Aorta (tissue), 5 donors: ENCODE measurements at regions not wholly inside any gene's neighbourhood (a gene's known extent, or its start where the extent isn't known, plus 50 kb on each side); places are given as distances from the start of the nearest gene placed in this dataset.

Source experiments
- ATAC-seq: fragments of 200-7000 bp; cut with Tn5 transposase; one replicate; pipeline ENCODE4 v1.9.1; 2022; ENCODE audit warnings: moderate library complexity; ENCODE audit not compliant: low FRiP score
- DNase-seq, 2 donors: peaks; one replicate each; pipeline ENCODE4 v3.0.0-alpha.2; 2020
- H3K27ac ChIP-seq, 2 donors: one replicate each; pipeline ENCODE4 v1.5.1; 2013; ENCODE audit warnings: low read length in 2 of 2, mild to moderate bottlenecking in 2 of 2, moderate library complexity in 2 of 2, control low read depth in 1 of 2, inconsistent platforms in 1 of 2, low read depth in 1 of 2
- H3K27me3 ChIP-seq, 2 donors: one replicate each; pipeline ENCODE4 v1.6.1; 2013; ENCODE audit warnings: control low read depth in 1 of 2, low read length in 1 of 2, mild to moderate bottlenecking in 1 of 2, moderate library complexity in 1 of 2; ENCODE audit not compliant: insufficient read depth in 2 of 2, control insufficient read depth in 1 of 2
- H3K36me3 ChIP-seq, 2 donors: one replicate each; pipeline ENCODE4 v1.6.1; 2013; ENCODE audit warnings: control low read depth in 1 of 2, low read length in 1 of 2, mild to moderate bottlenecking in 1 of 2; ENCODE audit not compliant: insufficient read depth in 2 of 2, control insufficient read depth in 1 of 2
- H3K4me1 ChIP-seq, 2 donors: one replicate each; pipeline ENCODE4 v1.6.1; 2013; ENCODE audit warnings: low read length in 2 of 2, control low read depth in 1 of 2, mild to moderate bottlenecking in 1 of 2, moderate library complexity in 1 of 2; ENCODE audit not compliant: insufficient read depth in 2 of 2, control insufficient read depth in 1 of 2
- H3K4me3 ChIP-seq, 2 donors: one replicate each; pipeline ENCODE4 v1.5.1; 2013; ENCODE audit warnings: low read length in 2 of 2, control low read depth in 1 of 2, mild to moderate bottlenecking in 1 of 2
- H3K9me3 ChIP-seq: one replicate; pipeline ENCODE4 v1.6.1; 2013; ENCODE audit warnings: mild to moderate bottlenecking, low read length; ENCODE audit not compliant: control insufficient read depth
- WGBS, 2 donors: extraction: QIAGEN DNeasy Blood & Tissue Kit; methylation state at CpG; one replicate each; pipeline ENCODE4 v1.1.7; 2013; 5-methylcytosine and 5-hydroxymethylcytosine counted together
- intact Hi-C, 2 donors: fragments of 100-400 bp; cut with DNase I; formaldehyde crosslinking; loops; one replicate each; pipeline versions ENCODE4 v1.14.2 to v1.15.0; 2022
- donor health status: healthy with polysubstance abuse.
- donor health status: Bipolar disorder and iron deficiency.
- donor health status: DM: no; HTN: no; CAD: no.
- donor health status: DM: no; HTN: no; CAD: no.
- donor health status: DM: yes; HTN: yes; CAD: no.

GRCh38 chr15:53884441-53884840, 93.8 kb upstream of the UNC13C start:
- ATAC-seq: no peak
- DNase-seq: no peak
- Histone ChIP-seq H3K27me3 (no peaks in the 10 kb centered on the region), H3K4me1 (no peaks in the 10 kb centered on the region), H3K27ac (no peak overlapping the region), H3K36me3 (no peaks in the 10 kb centered on the region), H3K4me3 (no peak overlapping the region), H3K9me3 (no peaks in the 10 kb centered on the region)
- 89 to 96% methylated on average over 2 of the region's 2 CpGs for WGBS, 2 donors
- intact Hi-C loops: no loop called here

DNA sequence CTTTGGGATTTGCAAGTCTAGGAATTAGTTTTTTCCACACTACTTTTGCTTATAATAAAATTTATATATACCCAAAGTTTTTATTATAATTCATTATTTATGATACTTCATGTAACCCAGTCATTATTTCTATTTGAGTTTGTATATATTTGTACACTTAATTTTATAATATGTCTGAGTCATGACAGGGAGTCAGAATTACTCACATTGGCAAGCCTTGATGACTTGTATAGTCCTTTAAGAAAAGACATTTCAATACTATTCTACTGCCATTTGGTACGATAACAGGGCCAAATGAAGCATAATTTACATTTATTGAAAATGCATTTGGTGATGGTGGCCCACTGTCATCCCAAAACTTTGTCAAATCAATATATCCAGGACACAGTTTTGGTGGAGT, 95.9 kb upstream of the UNC13C start:
- DNase-seq (no peak), ATAC-seq (no peak)
- no peaks in the 10 kb centered on the region for H3K36me3 ChIP-seq
- no peaks in the 10 kb centered on the region for H3K9me3 ChIP-seq
- no peak overlapping the region for H3K27ac ChIP-seq
- no peaks in the 10 kb centered on the region for H3K27me3 ChIP-seq
- no peaks in the 10 kb centered on the region for H3K4me1 ChIP-seq
- intact Hi-C loops: no loop called here
- 0% methylated on average over 1 of the region's 1 CpG for WGBS, 2 donors
- no peak overlapping the region for H3K4me3 ChIP-seq

DNA sequence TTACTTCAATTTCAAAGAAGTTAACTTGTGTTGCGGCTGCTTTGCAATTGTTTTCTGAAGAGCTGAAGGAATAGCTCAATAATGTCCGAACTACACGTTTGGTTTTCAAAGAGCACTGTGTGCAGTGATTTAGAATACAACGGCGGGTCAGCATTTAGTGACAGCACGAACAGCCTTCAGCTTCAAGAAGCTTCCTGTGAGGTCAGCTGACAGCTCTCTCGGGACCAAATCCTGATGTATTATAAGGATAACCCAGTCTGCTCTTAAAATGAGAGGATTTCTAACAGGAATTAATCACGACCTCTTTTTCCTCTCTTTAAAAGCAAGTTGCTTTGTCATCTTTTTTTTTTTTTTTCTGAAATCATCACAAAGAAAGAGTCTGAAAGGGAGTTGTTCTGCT, 97.9 kb upstream of the UNC13C start:
- DNase-seq (no peak), ATAC-seq (no peak)
- Histone ChIP-seq H3K4me3 (no peak overlapping the region), H3K9me3 (no peaks in the 10 kb centered on the region), H3K27me3 (no peaks in the 10 kb centered on the region), H3K27ac (no peak overlapping the region), H3K4me1 (no peaks in the 10 kb centered on the region), H3K36me3 (no peaks in the 10 kb centered on the region)
- 31 to 38% methylated on average over 8 of the region's 8 CpGs for WGBS, 2 donors
- intact Hi-C loops: no loop called here

- H3K4me3 ChIP-seq: no peak overlapping the region
- H3K9me3 ChIP-seq: no peaks in the 10 kb centered on the region
- WGBS, 2 donors: 76 to 81% methylated on average over 2 of the region's 2 CpGs
- H3K27me3 ChIP-seq: no peaks in the 10 kb centered on the region
- no peaks in the 10 kb centered on the region for H3K4me1 ChIP-seq
- no peak for ATAC-seq
- no peak for DNase-seq
- H3K36me3 ChIP-seq: no peaks in the 10 kb centered on the region
- H3K27ac ChIP-seq: no peak overlapping the region
- intact Hi-C loops: loop anchor here in 1 of 2 donors (10.0 kb wide), 1 partner anchor 61 kb away; no protein-coding TSS in a partner anchor
Observed at GRCh38 chr15:53875711-53876110, 102.5 kb upstream of the UNC13C start.

DNA sequence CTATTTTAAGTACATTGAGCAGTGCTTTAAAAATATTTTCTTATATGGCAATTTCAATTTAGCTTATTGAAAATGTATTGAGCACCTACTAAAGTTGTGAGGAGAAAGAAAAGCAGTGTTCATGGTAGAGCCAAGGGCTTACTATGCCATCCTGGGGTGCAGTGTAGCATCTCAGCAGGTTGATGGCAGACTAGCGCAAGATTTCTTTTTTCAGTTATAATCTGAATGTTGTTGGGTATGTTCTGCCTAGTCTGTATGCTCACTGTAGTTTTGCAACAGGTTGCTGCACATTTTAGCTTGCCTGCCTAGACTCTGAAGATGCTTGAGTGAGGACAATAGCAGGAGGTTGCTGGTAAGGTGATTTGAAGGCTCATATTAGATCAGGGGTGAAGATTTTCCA, 103.1 kb upstream of the UNC13C start:
- Histone ChIP-seq H3K4me1 (no peaks in the 10 kb centered on the region), H3K9me3 (no peaks in the 10 kb centered on the region), H3K27ac (no peak overlapping the region), H3K36me3 (no peaks in the 10 kb centered on the region), H3K27me3 (no peaks in the 10 kb centered on the region), H3K4me3 (no peak overlapping the region)
- intact Hi-C loops: loop anchor here in 1 of 2 donors (10.0 kb wide), 1 partner anchor 60 kb away; no protein-coding TSS in a partner anchor
- WGBS, 2 donors: 94% methylated on average over 1 of the region's 1 CpG
- ATAC-seq (no peak), DNase-seq (no peak)

DNA sequence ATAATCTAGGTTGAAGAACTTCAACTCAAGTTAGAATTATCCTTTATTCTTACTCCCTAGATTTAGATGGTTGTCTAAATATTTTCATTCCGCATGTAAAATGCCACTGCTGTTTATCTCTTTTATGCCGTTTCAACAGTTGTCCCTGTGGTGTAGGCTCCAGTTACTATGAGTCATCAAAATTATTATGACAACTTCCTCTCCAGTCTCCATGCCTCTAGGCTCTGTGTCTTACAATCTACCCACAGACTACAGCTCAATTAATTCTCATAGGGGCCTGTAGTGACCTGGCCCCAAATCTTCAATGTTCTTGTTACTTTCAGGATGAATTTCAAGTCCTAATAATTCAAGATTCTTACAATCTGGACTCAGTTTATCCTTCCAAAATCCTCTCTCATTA, 105.8 kb upstream of the UNC13C start:
- intact Hi-C loops: loop anchor here in 1 of 2 donors (10.0 kb wide), 1 partner anchor 58 kb away; no protein-coding TSS in a partner anchor
- ATAC-seq (no peak), DNase-seq (no peak)
- Histone ChIP-seq H3K4me1 (no peaks in the 10 kb centered on the region), H3K36me3 (no peaks in the 10 kb centered on the region), H3K4me3 (no peak overlapping the region), H3K27me3 (no peaks in the 10 kb centered on the region), H3K27ac (no peak overlapping the region), H3K9me3 (no peaks in the 10 kb centered on the region)
- 41 to 43% methylated on average over 2 of the region's 2 CpGs for WGBS, 2 donors

DNA sequence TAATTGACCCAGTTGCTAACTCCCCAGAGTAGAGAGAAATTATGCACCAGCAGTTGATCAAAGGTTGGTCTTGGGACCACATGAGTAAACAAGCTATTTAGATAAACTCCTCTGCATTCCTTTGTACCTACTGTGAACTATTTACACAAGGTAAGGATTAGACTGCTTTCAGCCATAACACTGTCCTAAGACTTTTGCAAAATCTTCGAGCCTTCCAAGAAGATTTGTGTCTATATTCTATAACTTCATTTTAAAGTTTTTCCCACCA, 108.5 kb upstream of the UNC13C start:
- H3K27me3 ChIP-seq: no peaks in the 10 kb centered on the region
- no peak overlapping the region for H3K27ac ChIP-seq
- DNase-seq (no peak), ATAC-seq (no peak)
- intact Hi-C loops: loop anchor here in 1 of 2 donors (10.0 kb wide), 1 partner anchor 55 kb away; no protein-coding TSS in a partner anchor
- no peaks in the 10 kb centered on the region for H3K36me3 ChIP-seq
- WGBS, 2 donors: 0 to 68% methylated on average over 1 of the region's 1 CpG
- H3K4me1 ChIP-seq: no peaks in the 10 kb centered on the region
- H3K4me3 ChIP-seq: no peak overlapping the region
- peaks cover 2% of the 10 kb centered on the region for H3K9me3 ChIP-seq

DNA sequence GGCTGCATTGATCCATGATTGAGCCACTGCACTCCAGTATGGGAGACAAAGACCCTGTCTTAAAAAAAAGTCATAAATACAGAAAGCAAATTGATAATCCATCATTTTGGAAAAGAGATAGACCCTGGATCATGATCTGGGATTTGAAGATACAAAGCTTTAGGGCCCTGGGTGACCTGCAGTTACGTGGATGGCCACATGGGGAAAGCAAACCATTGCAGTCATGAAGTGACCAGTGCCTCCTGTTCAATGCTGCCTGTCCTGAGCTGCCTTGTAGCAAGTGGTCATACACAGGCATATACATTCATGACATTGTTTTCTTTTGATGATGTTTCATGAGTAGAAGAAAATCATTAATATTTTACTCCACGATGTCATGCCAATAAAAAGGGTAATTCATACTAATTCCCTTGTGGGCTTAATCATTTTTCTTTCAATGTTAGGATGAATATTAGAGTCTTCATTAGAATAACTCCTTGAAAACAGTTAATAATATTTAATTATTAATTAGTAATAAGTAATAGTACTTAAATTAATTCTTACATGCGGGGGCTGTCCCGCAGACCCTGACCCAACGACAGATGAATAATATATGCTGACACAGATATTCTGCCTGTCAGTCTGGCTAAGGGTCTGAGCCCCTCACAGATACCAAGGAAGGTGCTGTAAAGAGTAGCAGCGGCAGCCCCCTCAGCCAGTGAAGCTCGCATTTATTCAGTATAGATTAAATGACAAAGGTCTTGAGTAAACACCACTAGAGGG, 109.0 kb upstream of the UNC13C start:
- Histone ChIP-seq H3K36me3 (no peaks in the 10 kb centered on the region), H3K27ac (no peak overlapping the region), H3K4me3 (no peak overlapping the region), H3K9me3 (peaks cover 2% of the 10 kb centered on the region), H3K27me3 (no peaks in the 10 kb centered on the region), H3K4me1 (no peaks in the 10 kb centered on the region)
- DNase-seq: no peak
- intact Hi-C loops: no loop called here
- WGBS, 2 donors: 94 to 95% methylated on average over 7 of the region's 7 CpGs
- ATAC-seq: no peak

DNA sequence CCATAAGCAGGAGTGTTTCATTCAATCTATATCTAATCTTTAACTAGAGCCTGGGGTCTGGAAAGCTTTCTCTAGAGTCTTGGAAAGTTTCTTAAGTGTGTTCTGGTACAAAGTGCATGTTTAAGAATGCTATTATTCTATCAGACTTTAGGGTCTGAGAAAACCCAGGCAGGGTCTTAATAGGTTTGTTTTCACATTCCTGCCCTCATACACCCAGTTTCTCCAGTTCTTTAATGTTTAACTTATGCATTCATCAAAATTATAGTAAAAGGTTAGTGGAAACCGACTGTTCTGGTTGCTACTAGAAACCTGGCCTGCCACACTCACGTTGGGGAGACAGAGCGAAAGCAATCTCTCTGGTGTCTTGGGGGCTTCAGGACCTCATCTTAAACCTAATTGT, 102.9 kb upstream of the WDR72 start:
- no peaks in the 10 kb centered on the region for H3K27me3 ChIP-seq
- 66 to 70% methylated on average over 3 of the region's 3 CpGs for WGBS, 2 donors
- H3K36me3 ChIP-seq: no peaks in the 10 kb centered on the region
- intact Hi-C loops: no loop called here
- no peaks in the 10 kb centered on the region for H3K4me1 ChIP-seq
- H3K9me3 ChIP-seq: peaks cover 2% of the 10 kb centered on the region
- H3K4me3 ChIP-seq: no peak overlapping the region
- no peak overlapping the region for H3K27ac ChIP-seq
- no peak for DNase-seq
- ATAC-seq: no peak
